SIG-M5 (cell line): ENCODE measurements at regions not wholly inside any gene's neighbourhood (a gene's known extent, or its start where the extent isn't known, plus 50 kb on each side); places are given as distances from the start of the nearest gene placed in this dataset.
A peak's percentile ranks its signal among the peaks of the same experiment; 100 is the strongest.

Experiments used
- DNase-seq: peaks from one replicate; lab custom pipeline; 2025; lab: John Stamatoyannopoulos, UW

- no peak for DNase-seq
These were observed 148.9 kb downstream of the MAFB start for GRCh38 chr20:40540166-40540565.

- no peak for DNase-seq
These were observed 150.9 kb downstream of the MAFB start for GRCh38 chr20:40538131-40538530.

- DNase-seq: no peak
These were observed 152.2 kb downstream of the MAFB start for GRCh38 chr20:40536808-40537207.

GRCh38 chr20:40535816-40536215 is 153.2 kb downstream of the MAFB start:
- DNase-seq: no peak

- DNase-seq: no peak
These were observed 156.9 kb downstream of the MAFB start for GRCh38 chr20:40532103-40532502.

- DNase-seq: no peak
These were observed 163.7 kb downstream of the MAFB start for GRCh38 chr20:40525351-40525750.

GRCh38 chr20:40524071-40524470 is 165.0 kb downstream of the MAFB start:
- DNase-seq: no peak

GRCh38 chr20:40522405-40522804 is 166.6 kb downstream of the MAFB start:
- DNase-seq: no peak

- DNase-seq: no peak
These were observed 167.1 kb downstream of the MAFB start for GRCh38 chr20:40521962-40522361.

GRCh38 chr20:40519918-40520317 is 169.1 kb downstream of the MAFB start:
- no peak for DNase-seq

- DNase-seq: no peak
These were observed 176.0 kb downstream of the MAFB start for GRCh38 chr20:40512994-40513393.

- no peak for DNase-seq
These were observed 176.4 kb downstream of the MAFB start for GRCh38 chr20:40512591-40512990.

- DNase-seq: no peak
These were observed 177.6 kb downstream of the MAFB start for GRCh38 chr20:40511478-40511877.

- no peak for DNase-seq
These were observed 178.4 kb downstream of the MAFB start for GRCh38 chr20:40510622-40511021.

- DNase-seq: no peak
These were observed 180.2 kb downstream of the MAFB start for GRCh38 chr20:40508821-40509220.

- DNase-seq: peak; percentile 86
These were observed 182.5 kb downstream of the MAFB start for GRCh38 chr20:40506537-40506939.

GRCh38 chr20:40503119-40503518 is 185.9 kb downstream of the MAFB start:
- DNase-seq: no peak

GRCh38 chr20:40502576-40502975 is 186.5 kb downstream of the MAFB start:
- DNase-seq: no peak

GRCh38 chr20:40499391-40499790 is 189.6 kb downstream of the MAFB start:
- DNase-seq: no peak

GRCh38 chr20:40497899-40498691 is 190.9 kb downstream of the MAFB start:
- peak; percentile 86 for DNase-seq

GRCh38 chr20:40495956-40496355 is 193.1 kb downstream of the MAFB start:
- no peak for DNase-seq

GRCh38 chr20:40494248-40494647 is 194.8 kb downstream of the MAFB start:
- DNase-seq: peak; percentile 11

- DNase-seq: no peak
These were observed 195.5 kb downstream of the MAFB start for GRCh38 chr20:40493549-40493948.

GRCh38 chr20:40493071-40493470 is 196.0 kb downstream of the MAFB start:
- no peak for DNase-seq
